ENCODE measurements at regions not wholly inside any gene's neighbourhood (a gene's known extent, or its start where the extent isn't known, plus 50 kb on each side); places are given as distances from the start of the nearest gene placed in this dataset.
"Not testable (repeated sequence)": the region's sequence is repeated elsewhere in the genome, so short reads cannot be mapped to it uniquely, and the experiment has no call there.

DNA sequence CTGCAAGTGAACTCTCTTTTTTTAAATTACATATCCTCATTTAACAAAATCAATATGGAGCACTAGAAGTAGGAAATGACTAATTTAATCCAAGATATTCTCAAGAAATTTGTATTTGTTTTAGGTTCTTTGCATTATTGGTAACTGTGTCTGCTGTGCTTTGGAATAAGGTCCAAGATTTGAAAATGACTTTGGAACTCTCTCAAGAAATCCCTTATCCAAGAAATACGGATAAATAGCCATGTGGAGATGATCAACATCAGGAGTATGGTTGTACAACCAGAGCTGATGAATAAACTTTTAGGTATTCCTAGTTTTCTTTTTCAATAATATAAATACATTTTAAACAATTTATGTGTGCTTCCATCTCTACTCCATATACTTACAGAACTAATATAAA lies 279.9 kb upstream of the SEMA3C start:
- no peak for DNase-seq (ENCODE audit: low read depth in 4 of 4, low spot score in 3 of 4)

DNA sequence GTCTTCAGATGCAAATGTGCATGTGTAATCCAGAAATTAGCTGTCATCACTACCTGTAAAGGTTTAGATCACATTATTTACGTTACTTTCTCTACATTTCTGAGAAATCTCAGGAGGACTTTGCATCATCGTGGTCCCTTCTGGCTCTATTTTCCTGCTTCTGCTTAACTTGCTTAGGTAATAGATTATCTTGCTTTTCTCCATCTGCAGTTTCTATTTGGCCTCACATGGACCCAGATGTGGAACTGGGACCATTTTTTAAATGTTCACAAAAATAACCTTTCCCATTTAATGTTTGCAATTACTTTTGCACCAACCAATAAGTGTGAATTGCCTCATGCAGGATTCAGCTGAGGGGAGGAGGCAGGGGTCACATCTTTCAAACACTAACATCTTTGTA lies 278.4 kb upstream of the SEMA3C start:
- DNase-seq (ENCODE audit: low read depth in 4 of 4, low spot score in 3 of 4), result no peak

DNA sequence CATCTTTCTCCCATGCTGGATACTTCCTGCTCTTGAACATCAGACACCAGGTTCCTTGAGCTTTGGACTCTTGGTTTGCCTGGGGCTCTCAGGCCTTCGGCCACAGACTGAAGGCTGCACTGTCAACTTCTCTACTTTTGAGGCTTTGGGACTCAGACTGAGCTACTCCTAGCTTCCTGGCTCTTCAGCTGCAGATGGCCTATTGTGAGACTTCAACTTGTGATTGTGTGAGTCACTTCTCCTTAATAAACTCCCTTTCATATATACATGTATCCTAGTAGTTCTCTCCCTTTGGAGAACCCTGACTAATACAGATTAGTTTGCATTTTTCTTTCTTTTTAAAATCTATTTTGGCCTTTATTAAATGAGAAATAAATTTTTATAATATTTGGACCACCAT lies 276.2 kb upstream of the SEMA3C start:
- DNase-seq (ENCODE audit: low read depth in 4 of 4, low spot score in 3 of 4), result no peak

DNA sequence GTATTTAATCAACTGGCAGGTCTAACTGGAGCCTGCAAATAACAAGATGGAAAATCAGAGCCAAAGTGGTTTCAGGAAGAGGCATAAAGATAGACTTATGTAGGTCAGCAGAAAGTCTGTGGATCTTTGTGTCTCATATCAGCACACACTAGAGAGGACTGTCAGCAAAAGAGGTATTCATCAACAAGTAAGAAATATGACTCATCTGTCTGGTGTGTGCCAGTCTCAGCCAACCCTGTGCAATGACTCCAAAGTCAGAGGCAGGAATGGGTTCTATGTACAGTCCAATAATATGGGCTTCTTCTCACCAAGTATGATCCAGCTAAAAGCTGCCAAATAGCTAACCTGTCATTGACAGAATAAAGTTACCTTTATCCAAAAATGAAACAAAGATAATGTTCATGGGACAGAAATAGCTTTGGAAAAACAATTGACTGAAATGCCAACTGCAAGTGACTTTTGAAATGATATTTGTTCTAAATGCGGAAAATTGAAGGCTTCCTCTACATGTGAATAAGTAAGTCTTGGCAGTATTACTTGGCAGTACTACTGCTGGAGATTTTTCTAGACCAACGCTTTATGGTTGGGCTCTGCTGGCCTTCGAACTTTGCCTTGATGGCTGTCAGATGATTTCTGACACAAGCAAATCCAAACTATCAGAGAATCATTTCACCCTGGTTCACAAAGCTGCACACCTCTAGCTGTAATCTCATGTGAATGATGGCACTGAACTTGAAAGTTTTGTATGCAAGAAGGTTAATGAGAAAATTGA lies 272.3 kb upstream of the SEMA3C start:
- DNase-seq (ENCODE audit: low read depth in 4 of 4, low spot score in 3 of 4), result no peak

DNA sequence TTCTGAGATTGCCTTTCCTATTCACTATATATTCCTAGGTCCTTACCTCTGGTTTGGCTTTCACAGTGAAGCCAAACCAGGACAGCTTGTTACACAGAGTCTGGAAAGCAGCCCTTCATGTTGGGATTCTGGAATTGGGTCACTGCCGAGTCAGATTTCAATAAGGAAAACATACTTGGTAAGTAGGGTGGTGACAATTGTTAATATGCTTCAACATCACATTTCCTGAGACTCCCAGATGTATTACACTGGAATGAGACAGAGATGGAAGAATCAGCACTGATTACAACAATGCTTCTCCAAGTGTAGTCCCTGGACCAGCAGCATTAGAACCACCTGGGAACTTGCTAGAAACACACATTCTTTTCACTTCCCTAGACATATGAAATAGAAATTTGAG lies 268.9 kb upstream of the SEMA3C start:
- DNase-seq (ENCODE audit: low read depth in 4 of 4, low spot score in 3 of 4), result no peak

DNA sequence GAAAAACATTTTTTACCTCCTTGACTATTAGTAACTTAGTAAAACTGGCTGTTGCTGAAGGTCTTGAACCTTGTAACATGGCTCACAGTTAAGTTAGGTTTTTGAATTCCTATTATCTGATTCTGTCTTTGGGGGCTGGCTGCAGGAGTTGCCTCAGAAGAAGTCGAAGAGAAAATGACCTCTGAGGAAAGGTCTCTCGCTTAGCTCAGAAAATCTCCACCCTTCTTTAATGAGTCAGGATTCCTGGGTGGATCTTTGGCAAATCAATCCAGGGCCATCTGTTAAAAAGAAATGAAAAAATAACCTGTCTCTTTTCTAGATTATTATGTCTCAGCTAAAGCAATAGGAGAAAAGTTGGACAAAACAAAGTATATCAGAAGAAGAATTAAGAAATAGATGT lies 267.8 kb upstream of the SEMA3C start:
- DNase-seq (ENCODE audit: low read depth in 4 of 4, low spot score in 3 of 4), result no peak

DNA sequence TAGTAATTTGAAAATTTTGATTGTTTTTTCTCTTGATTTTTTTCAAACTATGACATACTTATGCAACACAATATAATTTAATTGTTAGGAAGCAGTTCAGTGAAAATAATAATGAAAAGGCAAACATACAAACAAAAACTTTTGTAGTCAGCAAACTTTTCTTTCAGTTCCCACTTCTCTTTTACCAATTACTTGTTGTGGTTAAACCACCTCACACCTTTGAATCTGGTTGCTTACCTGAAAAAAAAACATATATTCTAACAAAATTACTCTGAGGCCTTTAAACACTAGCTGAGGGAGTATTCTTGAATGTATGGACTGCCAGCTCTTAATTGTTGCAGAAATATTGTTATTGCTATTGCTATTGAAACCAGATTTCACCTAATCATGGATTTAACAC lies 266.2 kb upstream of the SEMA3C start:
- no peak for DNase-seq (ENCODE audit: low read depth in 4 of 4, low spot score in 3 of 4)

DNA sequence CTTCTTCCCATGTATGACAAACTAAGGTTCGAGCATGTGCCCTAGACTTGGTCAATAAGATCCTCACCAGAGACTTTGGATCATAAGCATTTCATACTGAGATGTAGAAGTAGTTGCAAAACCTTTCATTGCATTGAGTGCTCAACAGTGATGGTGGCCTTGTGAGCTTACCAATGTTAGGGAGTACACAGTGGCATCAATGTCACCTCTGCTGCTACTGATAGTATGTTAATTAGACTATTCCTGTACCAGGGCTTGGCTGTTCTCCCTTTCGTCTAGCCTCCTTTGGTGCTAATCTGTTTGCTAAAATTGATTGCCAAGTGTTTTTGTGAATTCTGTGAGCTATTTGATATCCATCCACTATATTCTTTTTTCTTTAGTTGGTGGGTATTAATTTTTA lies 264.5 kb upstream of the SEMA3C start:
- no peak for DNase-seq (ENCODE audit: low read depth in 4 of 4, low spot score in 3 of 4)

DNA sequence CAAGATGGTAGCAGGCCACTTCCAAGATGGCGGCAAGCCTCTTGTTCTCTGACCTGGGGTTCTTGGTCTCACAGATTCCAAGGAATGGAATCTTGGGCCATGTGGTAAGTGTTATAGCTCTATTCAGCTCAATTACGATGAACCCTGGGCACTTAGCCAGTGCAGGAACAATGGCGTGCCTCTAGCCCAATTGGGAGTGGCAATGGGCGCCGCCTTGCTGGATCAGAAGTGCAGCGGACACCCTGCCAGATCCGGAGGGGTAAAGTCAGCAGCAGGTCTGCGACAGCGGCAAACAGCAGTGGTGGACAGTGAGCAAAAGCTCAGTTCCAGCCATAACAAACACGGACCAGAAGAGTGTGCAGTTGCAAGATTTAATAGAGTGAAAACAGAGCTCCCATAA lies 263.2 kb upstream of the SEMA3C start:
- not testable (repeated sequence) for DNase-seq (ENCODE audit: low read depth in 4 of 4, low spot score in 3 of 4)

DNA sequence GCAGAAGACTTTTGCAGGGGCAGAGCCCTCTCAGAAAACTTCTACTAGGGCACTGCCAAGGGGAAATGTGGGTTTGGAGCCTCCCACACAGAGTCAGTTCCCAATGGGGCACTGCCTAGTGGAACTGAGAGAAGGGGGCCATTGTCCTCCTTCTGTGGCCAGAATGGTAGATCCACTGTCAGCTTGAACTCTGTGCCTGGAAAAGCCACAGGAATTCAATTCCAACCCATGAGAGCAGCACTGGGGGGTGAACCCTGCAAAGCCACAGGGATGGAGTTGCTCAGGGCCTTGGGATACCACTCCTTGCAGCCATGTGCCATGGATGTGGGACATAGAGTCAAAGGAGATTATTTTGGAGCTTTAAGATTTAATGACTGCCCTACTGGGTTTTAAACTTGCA lies 262.2 kb upstream of the SEMA3C start:
- no peak for DNase-seq (ENCODE audit: low read depth in 4 of 4, low spot score in 3 of 4)

DNA sequence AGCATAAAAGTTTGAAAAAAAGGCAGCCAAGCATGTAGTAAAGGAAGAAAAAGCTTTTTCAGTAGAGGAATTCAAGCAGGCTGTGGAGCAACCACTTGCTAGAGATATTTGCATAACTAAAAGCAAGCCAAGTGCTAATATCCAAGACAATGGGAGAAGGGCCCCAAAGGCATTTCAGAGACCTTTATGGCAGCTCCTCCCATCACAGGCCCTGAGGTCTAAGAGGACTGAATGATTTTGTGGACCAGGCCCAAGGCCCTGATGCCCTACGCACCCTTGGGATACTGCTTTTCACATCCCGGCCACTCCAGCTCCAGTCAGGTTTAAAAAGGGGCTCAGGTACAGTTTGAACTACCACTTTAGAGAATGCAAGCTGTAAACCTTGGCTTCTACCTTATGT lies 261.7 kb upstream of the SEMA3C start:
- DNase-seq (ENCODE audit: low read depth in 4 of 4, low spot score in 3 of 4), result no peak

DNA sequence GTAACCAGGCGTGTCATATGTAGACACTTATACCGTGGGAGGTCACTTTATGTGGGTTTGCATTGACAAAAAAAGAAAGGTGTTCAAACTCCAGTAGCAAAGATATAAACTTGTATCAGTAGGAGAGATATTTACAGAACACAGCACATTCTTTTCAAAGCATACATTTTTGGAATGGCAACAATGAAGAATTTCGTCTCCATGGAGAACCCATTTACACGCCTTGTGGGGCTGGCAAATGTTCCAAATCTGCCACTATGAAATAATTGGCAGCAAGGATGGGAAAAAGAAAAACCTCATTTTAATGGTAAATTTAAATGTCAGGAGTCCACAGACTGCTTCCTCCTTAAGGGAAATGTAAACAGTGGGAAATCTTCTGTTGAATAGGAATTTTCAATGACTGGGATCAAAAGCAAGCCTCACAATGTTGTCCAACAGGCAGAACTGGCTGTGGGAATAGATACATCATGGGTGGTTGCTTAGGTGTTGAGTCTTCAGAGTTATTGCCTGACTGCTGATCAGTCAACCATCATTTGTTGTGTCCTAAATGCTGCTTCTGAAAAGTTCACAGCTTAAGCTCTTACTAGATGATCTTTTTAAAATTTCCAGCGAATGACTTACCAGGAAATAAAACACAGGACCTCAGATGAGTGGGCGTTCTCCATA lies 256.6 kb upstream of the SEMA3C start:
- DNase-seq (ENCODE audit: low read depth in 4 of 4, low spot score in 3 of 4), result no peak

DNA sequence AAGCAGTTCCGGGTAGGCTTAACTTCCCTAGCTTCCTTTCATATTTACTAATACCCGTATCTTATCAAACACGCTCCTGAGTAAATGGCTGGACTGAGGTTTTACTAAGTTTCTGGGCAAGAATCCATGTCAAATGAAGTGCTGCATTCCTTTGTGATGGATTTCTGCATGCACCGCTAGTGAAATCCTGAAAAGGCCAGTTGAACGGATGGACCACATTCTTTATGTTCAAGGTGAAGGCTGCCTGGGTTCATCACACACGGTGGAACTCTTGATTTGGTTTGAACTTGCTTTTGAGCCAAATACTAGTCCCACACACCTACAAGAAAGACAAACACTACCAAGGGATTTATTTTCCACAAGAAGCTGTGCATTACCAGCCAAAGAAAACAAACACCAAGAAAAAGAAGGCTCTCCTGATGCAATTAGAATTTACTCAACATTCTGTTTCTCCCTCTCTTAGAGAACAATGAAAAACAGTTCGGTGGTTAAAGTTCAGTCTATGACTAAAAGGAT lies 255.0 kb upstream of the SEMA3C start:
- DNase-seq (ENCODE audit: low read depth in 4 of 4, low spot score in 3 of 4), result no peak

DNA sequence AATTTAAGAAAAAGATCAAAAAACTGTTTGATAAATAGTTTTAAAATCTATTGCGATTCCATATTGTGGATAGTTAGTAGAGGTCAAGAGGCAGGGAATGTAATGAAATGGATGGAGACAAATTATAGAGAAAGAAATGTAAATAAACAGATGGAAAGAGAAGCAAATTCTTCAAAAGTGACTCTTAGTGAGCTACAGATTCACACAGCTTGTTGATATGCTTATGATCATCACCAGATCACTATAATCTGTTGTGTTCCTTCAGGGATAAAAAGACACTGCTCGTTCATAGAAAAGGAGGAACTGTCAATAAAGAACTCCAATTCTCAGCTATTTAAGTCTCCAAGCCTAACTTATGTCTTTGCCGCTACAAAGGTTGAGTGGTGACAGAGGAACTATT lies 251.4 kb upstream of the SEMA3C start:
- DNase-seq (ENCODE audit: low read depth in 4 of 4, low spot score in 3 of 4), result no peak

DNA sequence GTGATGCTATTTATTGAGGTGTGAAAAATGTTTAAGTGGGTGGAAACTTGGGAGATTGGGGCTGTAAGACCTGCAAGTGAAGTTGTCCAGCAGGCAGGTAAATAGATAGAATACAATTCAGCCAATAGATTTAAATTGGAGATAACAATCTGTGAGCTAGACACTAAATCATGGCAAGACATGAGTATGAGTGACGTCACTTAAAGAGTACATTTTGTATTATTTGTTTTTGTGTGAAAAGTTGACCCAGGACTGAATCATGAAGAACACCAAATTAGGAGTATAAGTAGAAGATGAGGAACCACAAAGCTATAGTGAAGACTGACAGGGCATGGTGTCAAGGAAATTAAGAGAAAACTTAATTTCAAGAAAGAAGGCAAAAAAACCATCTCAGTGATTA lies 249.1 kb upstream of the SEMA3C start:
- DNase-seq (ENCODE audit: low read depth in 4 of 4, low spot score in 3 of 4), result no peak

DNA sequence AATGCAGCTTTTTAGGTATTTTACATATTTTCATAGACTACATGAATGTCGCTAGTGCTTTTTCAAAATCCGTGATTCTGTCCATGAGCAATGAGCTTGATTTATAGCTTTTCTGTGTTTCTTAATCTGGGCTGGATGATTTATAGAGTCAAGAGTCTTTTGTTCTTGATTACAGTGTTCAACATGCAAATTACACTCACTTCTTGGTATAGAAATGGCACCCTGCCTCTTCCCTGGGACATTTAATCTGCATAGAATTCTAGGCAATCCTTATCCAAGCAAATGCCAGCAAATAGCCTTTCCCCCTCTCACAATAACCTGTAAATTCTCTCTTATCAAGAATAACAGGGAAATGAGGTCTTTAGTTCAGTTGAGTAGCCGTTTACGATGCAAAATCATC lies 246.2 kb upstream of the SEMA3C start:
- DNase-seq (ENCODE audit: low read depth in 4 of 4, low spot score in 3 of 4), result no peak

DNA sequence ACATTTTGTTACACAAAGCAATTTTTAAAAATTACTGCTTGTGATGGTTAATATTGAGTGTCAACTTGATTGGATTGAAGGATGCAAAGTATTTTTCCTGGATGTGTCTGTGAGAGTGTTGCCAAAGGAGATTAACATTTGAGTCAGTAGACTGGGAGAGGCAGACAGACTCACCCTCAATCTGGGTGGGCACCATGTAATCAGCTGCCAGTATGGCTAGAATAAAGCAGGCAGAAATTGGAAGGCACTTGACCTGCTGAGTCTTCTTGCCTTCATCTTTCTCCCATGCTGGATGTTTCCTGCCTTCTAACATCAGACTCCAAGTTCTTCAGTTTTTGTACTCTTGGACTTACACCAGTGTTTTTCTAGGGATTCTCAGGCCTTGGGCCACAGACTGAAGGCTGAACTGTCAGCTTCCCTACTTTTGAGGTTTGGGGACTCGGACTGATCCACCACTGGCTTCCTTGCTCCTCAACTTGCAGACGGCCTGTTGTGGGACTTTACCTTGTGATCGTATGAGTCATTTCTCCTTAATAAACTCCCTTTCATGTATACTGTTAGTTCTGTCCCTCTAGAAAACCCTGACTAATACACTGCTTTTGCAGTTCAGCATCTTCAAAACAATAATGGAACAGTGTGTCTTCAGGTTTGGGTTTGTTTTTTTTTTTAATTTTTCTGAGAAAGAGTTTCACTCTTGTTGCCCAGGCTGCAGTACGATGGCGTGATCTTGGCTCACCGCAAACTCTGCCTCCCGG lies 244.1 kb upstream of the SEMA3C start:
- DNase-seq (ENCODE audit: low read depth in 4 of 4, low spot score in 3 of 4), result no peak

DNA sequence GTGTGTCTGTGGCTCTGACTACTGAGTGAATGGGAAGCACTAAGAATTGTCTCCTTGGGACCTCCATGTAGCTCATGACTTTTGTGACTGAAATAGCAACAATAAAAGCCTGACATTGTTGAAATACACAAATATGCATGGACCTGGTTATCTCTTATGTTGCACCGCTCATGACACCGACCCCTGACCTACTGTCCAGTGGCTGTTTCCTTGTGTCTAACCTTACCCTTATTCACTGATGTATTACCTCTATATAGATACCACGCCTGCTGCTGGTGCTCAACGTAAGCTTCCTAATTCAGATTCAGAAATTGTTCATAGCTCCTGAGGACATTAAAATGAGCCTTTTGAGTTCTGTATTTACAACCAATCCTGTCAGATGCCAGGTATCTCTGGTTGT lies 243.4 kb upstream of the SEMA3C start:
- no peak for DNase-seq (ENCODE audit: low read depth in 4 of 4, low spot score in 3 of 4)

DNA sequence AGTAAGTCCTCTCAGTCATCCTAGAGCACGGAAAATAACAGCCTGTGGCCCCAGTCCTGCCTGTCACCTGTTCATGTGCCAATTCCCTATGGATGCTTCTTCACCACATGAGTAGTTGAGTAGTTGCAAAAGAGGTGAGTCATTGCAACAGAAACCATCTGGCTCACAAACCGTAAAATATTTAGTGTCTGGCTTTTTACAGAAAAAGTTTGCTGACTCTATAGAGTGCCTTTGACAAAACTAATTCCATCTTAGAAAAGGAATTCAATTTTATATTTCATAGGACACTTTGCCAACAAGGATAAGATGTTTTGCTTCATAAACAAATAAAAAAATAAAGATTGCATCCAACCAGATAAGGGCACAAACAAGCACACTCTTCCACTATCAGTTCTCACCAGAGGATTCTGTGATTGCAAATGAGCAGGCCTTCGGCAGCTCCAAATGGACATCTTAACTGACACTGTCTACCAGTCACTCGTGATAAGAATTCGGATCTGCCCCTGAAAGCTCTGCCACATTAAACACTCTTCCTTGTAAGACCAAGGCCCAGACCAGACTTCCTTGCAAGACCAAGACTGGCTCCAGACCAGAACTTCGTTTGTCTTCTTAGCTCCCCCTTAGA lies 242.7 kb upstream of the SEMA3C start:
- DNase-seq (ENCODE audit: low read depth in 4 of 4, low spot score in 3 of 4), result no peak

DNA sequence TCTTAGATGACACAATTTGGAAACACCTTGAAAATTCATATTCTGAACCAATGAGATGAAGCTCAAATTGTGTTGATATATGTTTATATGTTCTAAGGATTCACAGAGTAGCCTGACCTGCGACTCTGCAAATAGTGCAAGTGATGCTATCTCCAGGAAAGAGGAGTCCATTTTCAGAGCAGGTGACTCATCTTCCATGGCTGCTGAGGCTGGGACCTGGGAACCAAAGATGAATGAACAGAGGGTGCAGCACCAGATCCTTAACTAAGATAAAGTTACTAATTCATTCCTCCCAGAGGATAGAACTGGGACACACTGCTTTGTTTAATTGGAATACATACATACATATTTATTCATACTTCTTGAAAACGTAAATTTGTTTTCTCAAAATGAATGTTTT lies 240.6 kb upstream of the SEMA3C start:
- DNase-seq (ENCODE audit: low read depth in 4 of 4, low spot score in 3 of 4), result no peak

DNA sequence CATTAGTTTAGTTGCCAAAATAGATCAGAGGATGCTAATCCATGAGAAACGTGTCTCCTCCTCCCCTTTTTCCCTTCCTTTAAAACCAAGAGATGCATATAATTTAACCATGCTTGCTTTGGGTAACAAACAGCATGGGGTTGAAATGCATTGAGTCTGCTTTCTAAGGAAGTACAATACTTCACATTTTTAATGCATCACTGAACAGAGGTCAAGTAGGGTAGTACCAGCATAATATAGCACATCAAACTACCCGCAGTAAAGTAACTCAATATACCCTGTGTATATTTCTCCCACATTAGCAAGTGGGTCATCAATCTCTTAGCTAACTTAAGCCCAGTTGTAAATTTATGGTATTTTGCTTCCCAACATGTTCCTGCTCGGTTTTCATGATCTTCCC lies 239.3 kb upstream of the SEMA3C start:
- peak in 1 of 4 donors; percentile 25 for DNase-seq (ENCODE audit: low read depth in 4 of 4, low spot score in 3 of 4)
